GM12874 (cell line): ENCODE measurements at regions not wholly inside any gene's neighbourhood (a gene's known extent, or its start where the extent isn't known, plus 50 kb on each side); places are given as distances from the start of the nearest gene placed in this dataset.

Experiments used
- TF ChIP-seq, protein P1 (sequence below): IDR thresholded peaks from 2 replicates; pipeline ENCODE4 v1.5.1; 2011; ENCODE audit warnings: low read depth, mild to moderate bottlenecking, control low read depth, low read length, moderate library complexity; ENCODE audit not compliant: insufficient read depth

- TF ChIP-seq, protein P1, sequence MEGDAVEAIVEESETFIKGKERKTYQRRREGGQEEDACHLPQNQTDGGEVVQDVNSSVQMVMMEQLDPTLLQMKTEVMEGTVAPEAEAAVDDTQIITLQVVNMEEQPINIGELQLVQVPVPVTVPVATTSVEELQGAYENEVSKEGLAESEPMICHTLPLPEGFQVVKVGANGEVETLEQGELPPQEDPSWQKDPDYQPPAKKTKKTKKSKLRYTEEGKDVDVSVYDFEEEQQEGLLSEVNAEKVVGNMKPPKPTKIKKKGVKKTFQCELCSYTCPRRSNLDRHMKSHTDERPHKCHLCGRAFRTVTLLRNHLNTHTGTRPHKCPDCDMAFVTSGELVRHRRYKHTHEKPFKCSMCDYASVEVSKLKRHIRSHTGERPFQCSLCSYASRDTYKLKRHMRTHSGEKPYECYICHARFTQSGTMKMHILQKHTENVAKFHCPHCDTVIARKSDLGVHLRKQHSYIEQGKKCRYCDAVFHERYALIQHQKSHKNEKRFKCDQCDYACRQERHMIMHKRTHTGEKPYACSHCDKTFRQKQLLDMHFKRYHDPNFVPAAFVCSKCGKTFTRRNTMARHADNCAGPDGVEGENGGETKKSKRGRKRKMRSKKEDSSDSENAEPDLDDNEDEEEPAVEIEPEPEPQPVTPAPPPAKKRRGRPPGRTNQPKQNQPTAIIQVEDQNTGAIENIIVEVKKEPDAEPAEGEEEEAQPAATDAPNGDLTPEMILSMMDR = no peak
These were observed 53.0 kb upstream of the LMO2 start for GRCh38 chr11:33944693-33945424.

- TF ChIP-seq, protein P1 = no peak
These were observed 52.4 kb upstream of the LMO2 start for GRCh38 chr11:33944345-33944692.

DNA sequence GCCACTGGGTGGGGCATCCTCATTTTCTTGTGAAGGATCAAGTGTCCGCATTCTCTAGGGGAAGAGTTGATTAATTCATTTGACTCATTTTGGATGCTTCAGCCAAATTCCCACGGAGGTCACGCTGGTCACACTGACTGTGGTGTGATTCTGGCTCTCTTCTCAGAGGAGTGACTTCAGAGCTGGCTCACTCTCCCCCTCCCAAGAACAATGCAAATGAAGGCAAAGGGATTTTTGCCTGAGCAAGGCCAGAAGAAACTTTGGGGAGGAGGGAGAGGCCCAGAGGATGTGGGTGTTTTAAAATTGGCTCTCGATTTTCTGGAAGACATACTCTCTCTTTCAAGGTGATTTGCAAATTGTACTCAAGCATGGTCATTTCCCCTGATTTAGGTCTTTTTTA, 51.1 kb upstream of the LMO2 start:
- TF ChIP-seq, protein P1 = no peak

- TF ChIP-seq, protein P1 = no peak
These were observed 49.8 kb upstream of the LMO2 start for GRCh38 chr11:33941637-33942160.
